ENCODE measurements at regions not wholly inside any gene's neighbourhood (a gene's known extent, or its start where the extent isn't known, plus 50 kb on each side); places are given as distances from the start of the nearest gene placed in this dataset.

GRCh38 chr4:151459375-151459774 is 50.4 kb downstream of the FHIP1A start:
- no peaks in the 10 kb centered on the region for H3K9me3 ChIP-seq (ENCODE audit: control insufficient read depth, low read length, poor library complexity, severe bottlenecking)
- H3K27ac Mint-ChIP-seq, result no peak overlapping the region
- no peak overlapping the region for H3K4me3 Mint-ChIP-seq
- H3K27me3 Mint-ChIP-seq, result peaks cover 31% of the 10 kb centered on the region
- H3K36me3 Mint-ChIP-seq (ENCODE audit: low read depth), result no peaks in the 10 kb centered on the region
- no peaks in the 10 kb centered on the region for H3K4me1 Mint-ChIP-seq
- ATAC-seq, result no peak
- no peak for DNase-seq

- Mint-ChIP-seq H3K4me1 (no peaks in the 10 kb centered on the region), H3K27ac (no peak overlapping the region), H3K4me3 (no peak overlapping the region), H3K27me3 (peaks cover 26% of the 10 kb centered on the region), H3K36me3 (ENCODE audit: low read depth) (no peaks in the 10 kb centered on the region)
- DNase-seq (no peak), ATAC-seq (no peak)
- no peaks in the 10 kb centered on the region for H3K9me3 ChIP-seq (ENCODE audit: control insufficient read depth, low read length, poor library complexity, severe bottlenecking)
Observed at GRCh38 chr4:151460434-151460833, 51.5 kb downstream of the FHIP1A start.

GRCh38 chr4:151462554-151462953 is 53.6 kb downstream of the FHIP1A start:
- no peak overlapping the region for H3K4me3 Mint-ChIP-seq
- no peaks in the 10 kb centered on the region for H3K4me1 Mint-ChIP-seq
- no peaks in the 10 kb centered on the region for H3K36me3 Mint-ChIP-seq (ENCODE audit: low read depth)
- ATAC-seq (no peak), DNase-seq (no peak)
- H3K27ac Mint-ChIP-seq, result no peak overlapping the region
- no peaks in the 10 kb centered on the region for H3K9me3 ChIP-seq (ENCODE audit: control insufficient read depth, low read length, poor library complexity, severe bottlenecking)
- H3K27me3 Mint-ChIP-seq, result peaks cover 22% of the 10 kb centered on the region

- H3K9me3 ChIP-seq (ENCODE audit: control insufficient read depth, low read length, poor library complexity, severe bottlenecking), result no peaks in the 10 kb centered on the region
- ATAC-seq (no peak), DNase-seq (no peak)
- no peak overlapping the region for H3K27ac Mint-ChIP-seq
- no peaks in the 10 kb centered on the region for H3K4me1 Mint-ChIP-seq
- H3K36me3 Mint-ChIP-seq (ENCODE audit: low read depth), result no peaks in the 10 kb centered on the region
- H3K4me3 Mint-ChIP-seq, result no peak overlapping the region
- peaks cover 5% of the 10 kb centered on the region for H3K27me3 Mint-ChIP-seq
Observed at GRCh38 chr4:151468715-151469696, 60.0 kb downstream of the FHIP1A start.

GRCh38 chr4:151469970-151470369 is 61.0 kb downstream of the FHIP1A start:
- ATAC-seq, result no peak
- no peak for DNase-seq
- H3K4me3 Mint-ChIP-seq, result no peak overlapping the region
- no peak overlapping the region for H3K27ac Mint-ChIP-seq
- H3K27me3 Mint-ChIP-seq, result peaks cover 2% of the 10 kb centered on the region
- H3K4me1 Mint-ChIP-seq, result no peaks in the 10 kb centered on the region
- no peaks in the 10 kb centered on the region for H3K36me3 Mint-ChIP-seq (ENCODE audit: low read depth)
- no peaks in the 10 kb centered on the region for H3K9me3 ChIP-seq (ENCODE audit: control insufficient read depth, low read length, poor library complexity, severe bottlenecking)

- H3K36me3 Mint-ChIP-seq (ENCODE audit: low read depth), result no peaks in the 10 kb centered on the region
- H3K4me3 Mint-ChIP-seq, result no peak overlapping the region
- DNase-seq, result no peak
- H3K27me3 Mint-ChIP-seq, result no peaks in the 10 kb centered on the region
- no peak overlapping the region for H3K27ac Mint-ChIP-seq
- H3K4me1 Mint-ChIP-seq, result no peaks in the 10 kb centered on the region
- ATAC-seq, result no peak
- H3K9me3 ChIP-seq (ENCODE audit: control insufficient read depth, low read length, poor library complexity, severe bottlenecking), result no peaks in the 10 kb centered on the region
Observed at GRCh38 chr4:151471728-151472127, 62.8 kb downstream of the FHIP1A start.

- no peak for DNase-seq
- no peak overlapping the region for H3K27ac Mint-ChIP-seq
- H3K36me3 Mint-ChIP-seq (ENCODE audit: low read depth), result no peaks in the 10 kb centered on the region
- no peak overlapping the region for H3K4me3 Mint-ChIP-seq
- no peaks in the 10 kb centered on the region for H3K27me3 Mint-ChIP-seq
- H3K9me3 ChIP-seq (ENCODE audit: control insufficient read depth, low read length, poor library complexity, severe bottlenecking), result no peaks in the 10 kb centered on the region
- no peak for ATAC-seq
- no peaks in the 10 kb centered on the region for H3K4me1 Mint-ChIP-seq
Observed at GRCh38 chr4:151472297-151472696, 63.3 kb downstream of the FHIP1A start.

- Mint-ChIP-seq H3K4me3 (no peak overlapping the region), H3K4me1 (no peaks in the 10 kb centered on the region), H3K27ac (no peak overlapping the region), H3K36me3 (ENCODE audit: low read depth) (no peaks in the 10 kb centered on the region), H3K27me3 (no peaks in the 10 kb centered on the region)
- no peaks in the 10 kb centered on the region for H3K9me3 ChIP-seq (ENCODE audit: control insufficient read depth, low read length, poor library complexity, severe bottlenecking)
- ATAC-seq (no peak), DNase-seq (no peak)
Observed at GRCh38 chr4:151472711-151473110, 63.7 kb downstream of the FHIP1A start.

GRCh38 chr4:151473521-151474097 is 64.6 kb downstream of the FHIP1A start:
- H3K4me1 Mint-ChIP-seq, result no peaks in the 10 kb centered on the region
- H3K36me3 Mint-ChIP-seq (ENCODE audit: low read depth), result no peaks in the 10 kb centered on the region
- H3K27ac Mint-ChIP-seq, result no peak overlapping the region

GRCh38 chr4:151475035-151475714 is 66.2 kb downstream of the FHIP1A start:
- DNase-seq, result no peak
- Mint-ChIP-seq H3K36me3 (ENCODE audit: low read depth) (no peaks in the 10 kb centered on the region), H3K27me3 (peaks cover 8% of the 10 kb centered on the region), H3K4me3 (no peak overlapping the region), H3K27ac (no peak overlapping the region), H3K4me1 (no peaks in the 10 kb centered on the region)
- ATAC-seq, result no peak
- H3K9me3 ChIP-seq (ENCODE audit: control insufficient read depth, low read length, poor library complexity, severe bottlenecking), result no peaks in the 10 kb centered on the region

More at GRCh38 chr4:151473521-151474097, 64.6 kb downstream of the FHIP1A start:
- ATAC-seq, result no peak
- Mint-ChIP-seq H3K4me3 (no peak overlapping the region), H3K27me3 (no peaks in the 10 kb centered on the region)
- DNase-seq, result no peak
- no peaks in the 10 kb centered on the region for H3K9me3 ChIP-seq (ENCODE audit: control insufficient read depth, low read length, poor library complexity, severe bottlenecking)

- no peak overlapping the region for H3K4me3 Mint-ChIP-seq
- DNase-seq (no peak), ATAC-seq (no peak)
- no peaks in the 10 kb centered on the region for H3K9me3 ChIP-seq (ENCODE audit: control insufficient read depth, low read length, poor library complexity, severe bottlenecking)
- H3K4me1 Mint-ChIP-seq, result no peaks in the 10 kb centered on the region
- H3K27ac Mint-ChIP-seq, result no peak overlapping the region
- H3K36me3 Mint-ChIP-seq (ENCODE audit: low read depth), result no peaks in the 10 kb centered on the region
- H3K27me3 Mint-ChIP-seq, result peaks cover 11% of the 10 kb centered on the region
Observed at GRCh38 chr4:151481813-151482212, 72.8 kb downstream of the FHIP1A start.

- Mint-ChIP-seq H3K27me3 (peaks cover 9% of the 10 kb centered on the region), H3K4me1 (no peaks in the 10 kb centered on the region), H3K36me3 (ENCODE audit: low read depth) (no peaks in the 10 kb centered on the region), H3K4me3 (no peak overlapping the region), H3K27ac (no peak overlapping the region)
- no peaks in the 10 kb centered on the region for H3K9me3 ChIP-seq (ENCODE audit: control insufficient read depth, low read length, poor library complexity, severe bottlenecking)
- ATAC-seq, result no peak
- DNase-seq, result no peak
Observed at GRCh38 chr4:151484396-151485102, 75.6 kb downstream of the FHIP1A start.

Data from T-helper 17 cell (primary cell).